DOHH2 (cell line): ENCODE measurements at regions not wholly inside any gene's neighbourhood (a gene's known extent, or its start where the extent isn't known, plus 50 kb on each side); places are given as distances from the start of the nearest gene placed in this dataset.

ENCODE experiments used
- EZH2phosphoT487 ChIP-seq: fragments of 200-600 bp; sonication (generic); IDR thresholded peaks from 2 replicates; pipeline ENCODE4 v1.6.1; 2017; ENCODE audit warnings: borderline replicate concordance, mild to moderate bottlenecking, antibody characterized with exemption, low read length, moderate library complexity, mixed read lengths
- TF ChIP-seq, protein P1 (sequence below): fragments of 200-600 bp; sonication (generic); IDR thresholded peaks from one replicate; pipeline ENCODE4 v1.5.1; 2014; ENCODE audit warnings: antibody characterized with exemption, mild to moderate bottlenecking, low read depth, low read length; ENCODE audit not compliant: poor library complexity, severe bottlenecking

DNA sequence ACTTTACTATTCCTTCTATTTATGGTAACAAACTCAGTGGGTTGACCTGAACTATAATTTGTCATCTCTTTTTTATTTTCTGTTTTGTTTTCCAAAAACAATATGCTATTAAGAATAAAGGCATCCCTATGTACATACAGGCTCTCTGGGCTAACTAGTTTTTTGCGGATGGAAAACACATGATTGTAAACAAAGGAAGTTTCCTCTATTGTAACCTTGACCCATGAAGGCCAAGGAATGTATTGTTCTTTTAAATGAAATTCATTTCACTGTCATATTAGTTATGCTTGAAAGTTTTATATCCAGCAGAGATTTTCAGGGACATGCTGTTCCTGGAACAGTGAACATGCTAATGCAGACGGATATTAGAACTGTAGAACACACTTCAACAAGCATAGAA is 705.0 kb upstream of the SEL1L start:
- TF ChIP-seq, protein P1, sequence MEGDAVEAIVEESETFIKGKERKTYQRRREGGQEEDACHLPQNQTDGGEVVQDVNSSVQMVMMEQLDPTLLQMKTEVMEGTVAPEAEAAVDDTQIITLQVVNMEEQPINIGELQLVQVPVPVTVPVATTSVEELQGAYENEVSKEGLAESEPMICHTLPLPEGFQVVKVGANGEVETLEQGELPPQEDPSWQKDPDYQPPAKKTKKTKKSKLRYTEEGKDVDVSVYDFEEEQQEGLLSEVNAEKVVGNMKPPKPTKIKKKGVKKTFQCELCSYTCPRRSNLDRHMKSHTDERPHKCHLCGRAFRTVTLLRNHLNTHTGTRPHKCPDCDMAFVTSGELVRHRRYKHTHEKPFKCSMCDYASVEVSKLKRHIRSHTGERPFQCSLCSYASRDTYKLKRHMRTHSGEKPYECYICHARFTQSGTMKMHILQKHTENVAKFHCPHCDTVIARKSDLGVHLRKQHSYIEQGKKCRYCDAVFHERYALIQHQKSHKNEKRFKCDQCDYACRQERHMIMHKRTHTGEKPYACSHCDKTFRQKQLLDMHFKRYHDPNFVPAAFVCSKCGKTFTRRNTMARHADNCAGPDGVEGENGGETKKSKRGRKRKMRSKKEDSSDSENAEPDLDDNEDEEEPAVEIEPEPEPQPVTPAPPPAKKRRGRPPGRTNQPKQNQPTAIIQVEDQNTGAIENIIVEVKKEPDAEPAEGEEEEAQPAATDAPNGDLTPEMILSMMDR: no peak
- no peak for TF ChIP-seq EZH2phosphoT487
